ENCODE measurements at regions not wholly inside any gene's neighbourhood (a gene's known extent, or its start where the extent isn't known, plus 50 kb on each side); places are given as distances from the start of the nearest gene placed in this dataset.

- no peak for DNase-seq
- no peak for TF ChIP-seq CTCF (IDR thresholded peaks at IDR 0.05; ENCODE audit: unreplicated experiment)
- no TSS peak for BruUV-seq (replicated peaks)
- CTCF ChIA-PET: no interaction called here
- H3K36me3 Mint-ChIP-seq (ENCODE audit: insufficient read depth, unreplicated experiment): no peaks in the 10 kb centered on the region
- no peaks in the 10 kb centered on the region for H3K4me1 Mint-ChIP-seq (ENCODE audit: low read depth, unreplicated experiment)
- H3K27me3 Mint-ChIP-seq (ENCODE audit: unreplicated experiment): peaks cover 38% of the 10 kb centered on the region
- H3K9me3 Mint-ChIP-seq (ENCODE audit: low read depth, unreplicated experiment): no peaks in the 10 kb centered on the region
- H3K4me3 Mint-ChIP-seq (ENCODE audit: low read depth, unreplicated experiment): no peak overlapping the region
- no peak overlapping the region for H3K27ac Mint-ChIP-seq (ENCODE audit: unreplicated experiment)
- intact Hi-C loops (cut with micrococcal nuclease; ENCODE audit: unreplicated experiment): no loop called here
Observed at GRCh38 chr10:43795639-43796038, 147.0 kb upstream of the ZNF32 start.

DNA sequence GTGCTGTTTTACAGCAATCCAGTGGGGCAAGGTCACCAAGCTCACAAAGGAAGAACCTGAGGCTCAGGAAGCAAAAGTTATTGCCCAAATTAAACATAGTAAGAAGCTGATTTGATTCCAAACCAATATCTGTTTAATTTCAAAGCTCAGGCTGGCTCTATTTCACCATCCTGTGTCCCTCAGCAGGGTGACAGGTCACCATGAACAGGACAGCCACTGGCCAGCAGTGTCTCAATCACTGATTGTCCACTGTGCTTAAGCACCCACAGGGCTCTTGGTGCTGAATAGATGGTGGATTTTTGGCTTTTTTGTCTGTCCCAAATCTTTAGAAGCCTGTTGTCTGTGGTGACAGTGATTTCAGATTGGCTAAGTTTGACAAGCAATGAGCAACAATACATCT lies 146.4 kb upstream of the ZNF32 start:
- intact Hi-C loops (cut with micrococcal nuclease; ENCODE audit: unreplicated experiment): no loop called here
- Mint-ChIP-seq H3K9me3 (ENCODE audit: low read depth, unreplicated experiment) (no peaks in the 10 kb centered on the region), H3K27ac (ENCODE audit: unreplicated experiment) (no peak overlapping the region), H3K27me3 (ENCODE audit: unreplicated experiment) (peaks cover 38% of the 10 kb centered on the region), H3K4me1 (ENCODE audit: low read depth, unreplicated experiment) (no peaks in the 10 kb centered on the region), H3K36me3 (ENCODE audit: insufficient read depth, unreplicated experiment) (no peaks in the 10 kb centered on the region), H3K4me3 (ENCODE audit: low read depth, unreplicated experiment) (no peak overlapping the region)
- no TSS peak for BruUV-seq (replicated peaks)
- no peak for DNase-seq
- no peak for TF ChIP-seq CTCF (IDR thresholded peaks at IDR 0.05; ENCODE audit: unreplicated experiment)
- CTCF ChIA-PET: no interaction called here

DNA sequence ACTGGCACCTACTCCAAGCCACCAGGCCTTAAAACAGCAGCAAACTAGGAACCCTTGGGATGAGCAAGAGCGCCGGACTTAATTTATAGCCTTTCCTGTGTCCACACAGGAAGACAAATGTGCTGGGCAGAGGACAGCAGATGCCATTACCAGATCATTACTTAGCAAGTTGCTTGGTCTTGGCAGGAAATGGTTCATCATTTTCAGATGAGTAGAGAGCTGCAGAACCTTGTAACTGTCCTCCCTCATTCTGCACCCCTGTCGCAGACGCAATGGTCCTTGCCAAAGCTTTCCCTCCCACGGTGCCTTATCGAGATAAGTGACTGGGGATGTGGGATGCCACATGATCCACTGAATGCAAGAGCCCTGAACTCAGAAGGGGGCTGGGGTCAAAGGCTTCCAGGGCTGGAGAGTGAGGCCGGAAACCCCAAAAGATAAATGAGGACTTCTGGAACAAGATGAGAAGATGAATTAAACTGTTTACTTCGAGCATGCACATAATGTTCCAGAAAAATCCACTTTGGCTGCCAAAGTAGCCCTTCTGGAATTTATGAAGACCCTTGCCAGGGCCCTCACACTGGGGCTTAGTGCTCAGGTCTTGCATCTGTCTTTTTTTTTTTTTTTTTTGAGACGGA lies 145.6 kb upstream of the ZNF32 start:
- peaks cover 38% of the 10 kb centered on the region for H3K27me3 Mint-ChIP-seq (ENCODE audit: unreplicated experiment)
- no peak overlapping the region for H3K27ac Mint-ChIP-seq (ENCODE audit: unreplicated experiment)
- no peak for TF ChIP-seq CTCF (IDR thresholded peaks at IDR 0.05; ENCODE audit: unreplicated experiment)
- BruUV-seq (replicated peaks): no TSS peak
- intact Hi-C loops (cut with micrococcal nuclease; ENCODE audit: unreplicated experiment): no loop called here
- no peaks in the 10 kb centered on the region for H3K36me3 Mint-ChIP-seq (ENCODE audit: insufficient read depth, unreplicated experiment)
- no peaks in the 10 kb centered on the region for H3K4me1 Mint-ChIP-seq (ENCODE audit: low read depth, unreplicated experiment)
- CTCF ChIA-PET: no interaction called here
- H3K4me3 Mint-ChIP-seq (ENCODE audit: low read depth, unreplicated experiment): no peak overlapping the region
- DNase-seq: no peak
- no peaks in the 10 kb centered on the region for H3K9me3 Mint-ChIP-seq (ENCODE audit: low read depth, unreplicated experiment)

DNA sequence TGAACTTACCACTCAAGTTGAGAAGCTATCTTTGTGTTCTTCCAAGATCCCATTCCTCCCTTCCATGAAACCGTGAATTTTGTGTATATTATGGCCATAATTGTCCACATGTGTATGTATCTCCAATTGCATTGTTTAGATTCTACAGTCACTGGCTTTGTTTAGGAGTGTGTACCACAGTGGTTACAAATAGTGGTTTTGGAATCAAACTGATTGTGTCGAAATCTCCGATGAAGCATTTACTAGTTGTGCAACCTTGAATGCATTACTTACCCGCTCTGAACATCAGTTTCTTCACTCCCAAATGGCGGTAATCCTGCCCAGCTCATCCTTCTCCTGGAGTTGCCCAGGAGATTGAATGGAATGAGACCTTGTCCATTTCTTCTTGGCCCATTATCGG lies 145.0 kb upstream of the ZNF32 start:
- H3K9me3 Mint-ChIP-seq (ENCODE audit: low read depth, unreplicated experiment): peaks cover 3% of the 10 kb centered on the region
- CTCF ChIA-PET: no interaction called here
- no peak overlapping the region for H3K4me3 Mint-ChIP-seq (ENCODE audit: low read depth, unreplicated experiment)
- TF ChIP-seq CTCF (IDR thresholded peaks at IDR 0.05; ENCODE audit: unreplicated experiment): no peak
- intact Hi-C loops (cut with micrococcal nuclease; ENCODE audit: unreplicated experiment): no loop called here
- peaks cover 38% of the 10 kb centered on the region for H3K27me3 Mint-ChIP-seq (ENCODE audit: unreplicated experiment)
- no TSS peak for BruUV-seq (replicated peaks)
- no peak for DNase-seq
- no peaks in the 10 kb centered on the region for H3K36me3 Mint-ChIP-seq (ENCODE audit: insufficient read depth, unreplicated experiment)
- H3K4me1 Mint-ChIP-seq (ENCODE audit: low read depth, unreplicated experiment): no peaks in the 10 kb centered on the region
- no peak overlapping the region for H3K27ac Mint-ChIP-seq (ENCODE audit: unreplicated experiment)

Measured in Calu3 (cell line).